AG08395 (cell line): ENCODE measurements at regions not wholly inside any gene's neighbourhood (a gene's known extent, or its start where the extent isn't known, plus 50 kb on each side); places are given as distances from the start of the nearest gene placed in this dataset.

Source experiments
- DNase-seq: peaks from one replicate; pipeline ENCODE4 v3.0.0; 2012; ENCODE audit warnings: mixed read lengths, low spot score

GRCh38 chr7:47221826-47222225 is 360.1 kb downstream of the TNS3 start:
- no peak for DNase-seq

- DNase-seq: peak; percentile 77
Measured at GRCh38 chr7:47218378-47219176, 363.3 kb downstream of the TNS3 start.

DNA sequence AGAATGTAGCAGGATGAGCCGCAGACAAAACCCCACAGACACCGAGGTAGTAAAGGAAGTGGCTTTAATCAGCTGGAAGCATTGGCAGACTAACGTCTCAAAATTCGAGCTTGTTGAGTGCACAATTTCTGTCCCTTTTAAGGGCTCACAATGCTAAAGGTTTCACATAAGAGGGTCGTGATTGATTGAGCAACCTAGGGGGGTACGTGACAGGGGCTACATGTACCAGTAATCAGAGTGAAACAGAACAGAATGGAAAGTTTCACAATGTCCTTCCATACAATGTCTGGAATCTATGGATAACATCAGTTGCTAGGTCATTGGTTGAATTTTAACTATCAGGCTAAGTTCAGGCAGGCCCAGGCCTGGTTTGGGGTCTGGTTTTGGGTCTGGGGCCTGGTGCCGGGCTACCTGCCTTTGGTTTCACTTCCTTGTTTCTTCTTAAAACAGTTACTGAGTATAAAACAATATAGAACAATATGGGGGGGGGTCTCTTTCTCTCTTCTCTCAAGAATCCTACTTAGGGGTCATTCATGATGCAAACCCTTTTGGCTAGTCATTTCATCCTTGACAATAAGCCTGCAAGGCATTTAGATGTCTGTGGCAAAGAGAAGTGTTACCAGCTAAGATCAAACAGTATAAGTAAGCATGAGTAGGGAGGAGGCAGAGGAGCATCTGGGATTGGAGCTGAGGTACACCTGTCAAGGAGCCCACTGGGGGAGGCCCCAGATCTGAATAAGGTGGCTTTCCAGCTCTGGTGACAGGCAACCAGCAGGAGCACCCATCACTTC is 364.1 kb downstream of the TNS3 start:
- DNase-seq: no peak

DNA sequence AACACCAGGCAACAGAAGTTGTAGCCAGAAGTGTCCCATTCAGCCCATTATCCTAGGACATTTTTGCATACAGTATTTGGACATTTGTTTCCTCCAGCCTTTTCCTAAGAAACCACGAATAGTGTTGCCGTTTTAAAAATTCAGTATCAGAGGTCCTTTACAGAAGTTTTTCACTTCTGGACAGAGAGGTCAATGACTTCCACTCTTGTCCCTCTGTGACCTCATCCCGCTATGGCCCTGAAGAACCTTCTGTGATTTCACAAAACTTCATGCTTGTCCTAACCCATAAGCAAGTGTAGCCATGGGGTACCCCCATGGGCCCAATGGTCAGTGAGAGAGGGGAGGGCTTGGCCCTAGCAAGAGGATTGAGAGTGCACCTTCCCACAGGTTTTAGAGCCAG is 364.8 kb downstream of the TNS3 start:
- no peak for DNase-seq

- no peak for DNase-seq
Measured at GRCh38 chr7:47216439-47216838, 365.5 kb downstream of the TNS3 start.

DNA sequence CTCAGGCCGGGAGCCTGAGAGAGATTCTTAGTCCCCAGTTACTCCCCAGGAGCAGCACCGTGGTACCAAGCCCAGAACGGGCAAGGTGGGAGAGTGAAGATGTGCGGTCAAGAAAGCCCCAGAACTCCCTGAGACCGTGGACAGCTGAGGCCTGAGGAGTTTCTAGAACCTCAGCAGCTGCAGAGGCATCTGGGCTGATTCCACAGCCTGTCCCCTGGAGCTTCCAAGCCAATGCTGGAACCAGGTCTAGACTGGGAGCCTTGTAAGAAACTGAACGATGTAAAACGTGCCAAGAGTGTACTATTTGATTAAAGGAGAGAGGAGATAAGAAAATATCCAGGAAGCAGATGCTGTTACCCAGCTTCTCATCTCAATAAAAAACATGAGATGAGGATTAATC is 366.3 kb downstream of the TNS3 start:
- no peak for DNase-seq

DNA sequence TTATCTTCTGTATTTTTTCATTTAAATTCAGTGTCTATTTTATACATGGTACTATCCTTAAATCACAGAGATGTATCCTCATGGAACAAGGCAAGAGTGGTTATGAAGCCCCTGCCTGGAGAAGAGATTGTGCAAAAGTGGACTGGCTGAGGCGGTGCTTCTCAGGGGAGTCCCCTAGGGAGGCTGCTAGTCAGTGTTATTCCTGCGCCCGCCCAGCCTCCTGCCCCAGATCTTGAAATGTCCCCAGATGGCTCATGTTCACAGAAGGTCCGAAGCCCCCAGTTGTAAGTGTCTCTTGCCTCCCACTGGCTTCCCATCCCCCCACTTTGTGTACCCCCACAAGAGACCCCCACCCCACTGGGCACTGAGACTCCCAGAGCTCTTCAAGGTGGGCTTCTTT is 366.9 kb downstream of the TNS3 start:
- DNase-seq: no peak

GRCh38 chr7:47213276-47213675 is 368.6 kb downstream of the TNS3 start:
- DNase-seq: no peak

- no peak for DNase-seq
Measured at GRCh38 chr7:47211519-47211973, 370.4 kb downstream of the TNS3 start.

GRCh38 chr7:47210281-47210854 is 371.5 kb downstream of the TNS3 start:
- no peak for DNase-seq

DNA sequence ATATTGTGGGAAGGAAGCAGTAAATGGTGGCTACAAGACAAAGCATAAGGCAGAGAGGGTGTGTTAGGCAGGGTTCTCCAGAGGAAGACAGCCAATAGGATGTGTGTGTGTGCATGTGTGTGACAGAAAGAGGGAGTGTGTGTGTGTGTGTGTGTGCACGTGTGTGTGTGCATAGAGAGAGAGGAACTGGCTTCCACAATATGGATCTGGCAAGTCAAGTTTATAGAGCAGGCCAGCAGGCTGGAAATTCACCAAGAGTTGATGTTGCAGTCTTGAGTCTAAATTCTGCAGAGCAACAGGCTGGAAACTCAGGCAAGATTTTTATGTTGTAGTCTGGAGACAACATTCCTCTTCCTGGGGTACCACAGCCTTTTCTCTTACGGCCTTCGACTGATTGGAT is 374.0 kb downstream of the TNS3 start:
- DNase-seq: no peak

DNA sequence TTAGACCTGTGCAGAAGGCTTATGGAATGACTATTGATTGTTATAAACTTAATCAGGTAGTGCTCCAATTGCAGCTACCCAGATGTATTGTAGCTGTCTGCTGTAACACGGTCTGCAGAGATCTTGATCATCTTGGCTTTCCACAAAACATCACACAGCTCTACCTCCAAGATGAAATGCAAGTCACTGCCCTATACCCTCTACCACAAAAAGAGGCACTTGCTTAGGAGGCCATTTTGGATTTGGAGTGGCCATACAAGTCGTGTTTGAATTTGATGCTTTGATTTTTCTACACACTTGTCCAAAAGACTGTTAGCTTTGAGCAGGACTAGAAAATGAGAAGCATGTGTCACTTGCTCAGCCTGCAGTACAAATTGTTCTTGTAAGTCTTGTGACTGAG is 377.2 kb downstream of the TNS3 start:
- DNase-seq: no peak

DNA sequence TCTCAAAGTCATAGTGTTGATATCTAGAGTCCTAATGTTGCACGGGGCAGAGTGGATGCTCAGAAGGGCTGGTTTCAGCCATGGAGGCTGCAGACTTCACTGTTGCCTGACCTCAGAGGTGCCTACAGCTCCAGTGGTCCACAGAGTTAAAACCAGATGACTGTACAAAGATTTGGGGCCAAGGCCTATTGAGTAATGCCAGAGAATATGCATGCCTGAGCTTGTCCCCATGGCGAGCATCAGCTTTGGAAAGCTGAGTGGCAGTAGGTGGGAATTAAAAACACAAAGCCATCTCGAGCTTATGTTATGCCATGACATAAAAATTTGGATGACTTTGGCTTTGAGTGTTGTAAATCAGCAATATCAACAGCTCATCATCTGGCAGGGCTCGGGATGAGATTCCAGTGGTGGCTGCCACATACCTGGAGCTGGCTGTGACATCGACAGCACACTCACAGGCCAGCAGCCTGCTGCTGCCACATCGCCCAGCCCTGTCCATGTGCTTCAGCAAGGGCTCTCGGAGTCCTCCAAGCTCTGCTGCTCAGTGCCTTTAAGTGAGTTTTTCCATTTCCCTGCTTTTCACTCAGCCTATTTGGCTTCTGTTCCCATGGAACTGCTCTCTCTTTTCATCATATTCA is 379.6 kb downstream of the TNS3 start:
- DNase-seq: peak; percentile 53

GRCh38 chr7:47198159-47198558 is 383.8 kb downstream of the TNS3 start:
- DNase-seq: no peak

DNA sequence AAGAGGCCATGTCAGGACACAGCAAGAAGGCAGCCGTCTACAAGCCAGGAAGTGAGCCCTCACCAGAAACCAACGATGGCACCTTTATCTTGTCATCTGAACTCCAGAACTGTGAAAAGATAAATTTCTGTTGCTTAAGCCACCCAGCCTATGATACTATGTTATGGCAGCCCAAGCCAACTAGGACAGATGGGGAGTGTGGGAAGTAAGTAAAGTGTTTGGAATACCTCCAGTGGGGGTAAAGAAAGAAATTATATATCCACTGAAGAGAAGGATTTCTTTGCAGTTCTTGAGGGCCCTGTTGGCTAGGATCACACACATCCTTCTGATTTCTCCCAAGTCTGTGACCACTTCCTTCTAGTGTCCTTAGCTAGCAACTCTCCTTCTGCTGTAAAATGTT is 384.4 kb downstream of the TNS3 start:
- DNase-seq: no peak

DNA sequence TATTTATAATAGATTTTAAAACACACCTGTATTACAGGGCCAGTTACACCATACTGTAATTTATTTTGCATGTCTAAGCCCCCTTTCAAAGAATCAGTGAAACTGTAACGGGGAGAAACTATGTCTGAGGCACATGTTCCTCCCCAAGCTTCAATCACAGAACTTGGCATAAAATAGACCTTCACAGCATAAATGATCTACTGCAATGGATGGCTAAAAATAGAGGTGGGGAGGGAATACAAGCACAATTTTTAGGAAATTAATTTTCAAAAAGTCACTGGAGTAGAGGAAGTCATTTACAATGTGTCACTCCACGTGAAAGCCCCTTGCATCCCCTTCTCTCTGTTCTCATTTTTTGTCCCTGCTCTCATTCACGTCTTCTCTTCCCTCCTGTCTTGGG is 385.2 kb downstream of the TNS3 start:
- no peak for DNase-seq

GRCh38 chr7:47196106-47196645 is 385.7 kb downstream of the TNS3 start:
- DNase-seq: no peak

GRCh38 chr7:47195641-47196040 is 386.3 kb downstream of the TNS3 start:
- no peak for DNase-seq

GRCh38 chr7:47194516-47195057 is 387.3 kb downstream of the TNS3 start:
- no peak for DNase-seq

DNA sequence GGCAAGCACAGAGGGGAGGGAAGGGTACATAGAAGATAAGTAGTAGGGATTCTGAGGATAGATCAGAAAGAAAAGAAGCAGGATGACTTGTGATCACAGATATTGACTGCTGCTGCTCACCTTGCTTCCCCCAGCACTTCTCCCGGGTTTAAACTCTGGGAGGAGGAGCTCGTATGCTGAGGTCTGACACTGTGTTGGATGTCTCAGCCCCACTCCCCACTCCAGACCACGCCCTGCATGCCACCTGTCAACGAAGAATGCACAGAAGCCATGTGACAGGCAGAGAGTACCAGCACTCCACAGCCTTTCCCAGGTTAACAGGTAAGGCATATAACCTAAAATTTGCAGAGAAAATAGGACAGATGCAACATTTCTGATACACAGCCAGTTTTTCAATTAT is 388.9 kb downstream of the TNS3 start:
- DNase-seq: no peak

- DNase-seq: no peak
Measured at GRCh38 chr7:47191876-47192291, 390.0 kb downstream of the TNS3 start.

DNA sequence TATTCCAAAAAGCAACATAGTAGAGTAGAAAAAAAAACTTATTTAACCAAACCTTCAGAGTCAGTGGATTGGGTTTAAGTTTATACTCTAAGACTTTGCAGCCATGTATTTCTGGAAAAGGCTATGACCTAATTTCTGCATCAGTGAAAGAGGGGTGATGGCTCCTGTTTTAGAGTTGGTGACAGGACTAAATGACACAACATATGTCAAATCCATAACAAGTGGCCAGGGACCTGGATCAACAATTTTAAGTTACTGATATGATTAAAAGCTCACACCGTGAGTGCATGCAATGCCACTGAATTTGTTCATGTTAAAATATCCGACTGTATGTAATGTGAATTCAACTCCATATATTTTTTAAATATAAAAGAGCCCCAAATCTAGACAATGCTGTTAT is 390.6 kb downstream of the TNS3 start:
- no peak for DNase-seq
